ENCODE measurements at regions not wholly inside any gene's neighbourhood (a gene's known extent, or its start where the extent isn't known, plus 50 kb on each side); places are given as distances from the start of the nearest gene placed in this dataset.

GRCh38 chr1:25082995-25083394 lies 149.3 kb downstream of the SYF2 start:
- Mint-ChIP-seq H3K27me3 (no peaks in the 10 kb centered on the region), H3K9me3 (ENCODE audit: insufficient read depth) (no peaks in the 10 kb centered on the region), H3K4me1 (no peaks in the 10 kb centered on the region), H3K4me3 (no peak overlapping the region), H3K27ac (no peak overlapping the region)
- no peak overlapping the region for H3K9ac ChIP-seq (ENCODE audit: low read length)
- no peaks in the 10 kb centered on the region for H3K36me3 ChIP-seq (replicated peaks in 1 of 2; ENCODE audit: control extremely low read depth in 1 of 2, control insufficient read depth in 1 of 2, extremely low read depth in 1 of 2, insufficient read depth in 2 of 2, low read length in 1 of 2)
- no peaks in the 10 kb centered on the region for H3K4me1 ChIP-seq (ENCODE audit: control insufficient read depth in 2 of 2, insufficient read depth in 2 of 2, low read length in 2 of 2)
- no peaks in the 10 kb centered on the region for H4K20me1 ChIP-seq (ENCODE audit: control insufficient read depth, insufficient read depth, low read length, poor library complexity, severe bottlenecking)
- H3K27me3 ChIP-seq (replicated peaks in 1 of 4; ENCODE audit: control extremely low read depth in 1 of 4, control insufficient read depth in 3 of 4, insufficient read depth in 4 of 4, low read length in 3 of 4): peaks cover 0 to 2% (median 0%) of the 10 kb centered on the region in 4 experiments
- CTCF ChIA-PET: interaction anchor here (1.2 kb wide), 1 partner anchor 150 kb away, joined by 3 read pairs; no protein-coding TSS in a partner anchor
- H3K79me2 ChIP-seq (ENCODE audit: control insufficient read depth, insufficient read depth, low read length): no peaks in the 10 kb centered on the region
- POLR2A ChIA-PET: no interaction called here
- no peak for TF ChIP-seq EZH2 (IDR thresholded peaks at IDR 0.05; ENCODE audit: borderline replicate concordance, insufficient read depth, low read depth, low read length, poor library complexity, severe bottlenecking)
- TF ChIP-seq, protein P1, sequence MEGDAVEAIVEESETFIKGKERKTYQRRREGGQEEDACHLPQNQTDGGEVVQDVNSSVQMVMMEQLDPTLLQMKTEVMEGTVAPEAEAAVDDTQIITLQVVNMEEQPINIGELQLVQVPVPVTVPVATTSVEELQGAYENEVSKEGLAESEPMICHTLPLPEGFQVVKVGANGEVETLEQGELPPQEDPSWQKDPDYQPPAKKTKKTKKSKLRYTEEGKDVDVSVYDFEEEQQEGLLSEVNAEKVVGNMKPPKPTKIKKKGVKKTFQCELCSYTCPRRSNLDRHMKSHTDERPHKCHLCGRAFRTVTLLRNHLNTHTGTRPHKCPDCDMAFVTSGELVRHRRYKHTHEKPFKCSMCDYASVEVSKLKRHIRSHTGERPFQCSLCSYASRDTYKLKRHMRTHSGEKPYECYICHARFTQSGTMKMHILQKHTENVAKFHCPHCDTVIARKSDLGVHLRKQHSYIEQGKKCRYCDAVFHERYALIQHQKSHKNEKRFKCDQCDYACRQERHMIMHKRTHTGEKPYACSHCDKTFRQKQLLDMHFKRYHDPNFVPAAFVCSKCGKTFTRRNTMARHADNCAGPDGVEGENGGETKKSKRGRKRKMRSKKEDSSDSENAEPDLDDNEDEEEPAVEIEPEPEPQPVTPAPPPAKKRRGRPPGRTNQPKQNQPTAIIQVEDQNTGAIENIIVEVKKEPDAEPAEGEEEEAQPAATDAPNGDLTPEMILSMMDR (IDR thresholded peaks at IDR 0.05): no peak
- 98% methylated on average over 5 of the region's 5 CpGs for WGBS (ENCODE audit: insufficient coverage)
- no peak for ATAC-seq (ENCODE audit: low read depth)
- H2AFZ ChIP-seq (ENCODE audit: insufficient read depth, low read depth, low read length, poor library complexity, severe bottlenecking): no peak overlapping the region
- H3K9me3 ChIP-seq (ENCODE audit: control extremely low read depth in 1 of 3, control insufficient read depth in 2 of 3, insufficient read depth in 1 of 3, low read length in 2 of 3): peaks cover 0 to 3% (median 2%) of the 10 kb centered on the region in 3 donors
- H3K4me3 ChIP-seq (ENCODE audit: control extremely low read depth in 1 of 5, extremely low read depth in 1 of 5, insufficient read depth in 1 of 5, low read depth in 2 of 5, low read length in 4 of 5): no peak overlapping the region
- H3K27ac ChIP-seq (ENCODE audit: low read length in 2 of 2): no peak overlapping the region
- intact Hi-C loops (cut with micrococcal nuclease): no loop called here
- no peak for DNase-seq
- no peak overlapping the region for H3K4me2 ChIP-seq (replicated peaks; ENCODE audit: low read depth, low read length, poor library complexity, severe bottlenecking)

GRCh38 chr1:25082216-25082899 lies 149.9 kb downstream of the SYF2 start:
- Histone ChIP-seq H3K27ac (ENCODE audit: low read length in 2 of 2) (no peak overlapping the region), H3K9ac (ENCODE audit: low read length) (no peak overlapping the region), H3K4me1 (ENCODE audit: control insufficient read depth in 2 of 2, insufficient read depth in 2 of 2, low read length in 2 of 2) (no peaks in the 10 kb centered on the region), H3K79me2 (ENCODE audit: control insufficient read depth, insufficient read depth, low read length) (no peaks in the 10 kb centered on the region), H3K9me3 (ENCODE audit: control extremely low read depth in 1 of 3, control insufficient read depth in 2 of 3, insufficient read depth in 1 of 3, low read length in 2 of 3) (peaks cover 0 to 7% (median 6%) of the 10 kb centered on the region in 3 donors), H3K27me3 (replicated peaks in 1 of 4; ENCODE audit: control extremely low read depth in 1 of 4, control insufficient read depth in 3 of 4, insufficient read depth in 4 of 4, low read length in 3 of 4) (no peaks in the 10 kb centered on the region), H4K20me1 (ENCODE audit: control insufficient read depth, insufficient read depth, low read length, poor library complexity, severe bottlenecking) (no peaks in the 10 kb centered on the region), H3K4me3 (ENCODE audit: control extremely low read depth in 1 of 5, extremely low read depth in 1 of 5, insufficient read depth in 1 of 5, low read depth in 2 of 5, low read length in 4 of 5) (no peak overlapping the region), H3K36me3 (replicated peaks in 1 of 2; ENCODE audit: control extremely low read depth in 1 of 2, control insufficient read depth in 1 of 2, extremely low read depth in 1 of 2, insufficient read depth in 2 of 2, low read length in 1 of 2) (no peaks in the 10 kb centered on the region), H3K4me2 (replicated peaks; ENCODE audit: low read depth, low read length, poor library complexity, severe bottlenecking) (no peak overlapping the region), H2AFZ (ENCODE audit: insufficient read depth, low read depth, low read length, poor library complexity, severe bottlenecking) (no peak overlapping the region)
- H3K9me3 Mint-ChIP-seq (ENCODE audit: insufficient read depth): no peaks in the 10 kb centered on the region
- intact Hi-C loops (cut with micrococcal nuclease): no loop called here
- 98% methylated on average over 17 of the region's 25 CpGs for WGBS (ENCODE audit: insufficient coverage)
- no peaks in the 10 kb centered on the region for H3K4me1 Mint-ChIP-seq
- ChIA-PET CTCF (no interaction called here), POLR2A (no interaction called here)
- no peaks in the 10 kb centered on the region for H3K27me3 Mint-ChIP-seq
- TF ChIP-seq, protein P1 (IDR thresholded peaks at IDR 0.05): no peak
- no peak for TF ChIP-seq EZH2 (IDR thresholded peaks at IDR 0.05; ENCODE audit: borderline replicate concordance, insufficient read depth, low read depth, low read length, poor library complexity, severe bottlenecking)
- no peak overlapping the region for H3K4me3 Mint-ChIP-seq
- no peak for ATAC-seq (ENCODE audit: low read depth)
- H3K27ac Mint-ChIP-seq: no peak overlapping the region
- no peak for DNase-seq
